ENCODE measurements at regions not wholly inside any gene's neighbourhood (a gene's known extent, or its start where the extent isn't known, plus 50 kb on each side); places are given as distances from the start of the nearest gene placed in this dataset.

- TF ChIP-seq EZH2 (IDR thresholded peaks at IDR 0.05; ENCODE audit: low read depth), result no peak
- no peak for TF ChIP-seq CTCF (conservative IDR thresholded peaks at IDR 0.05)
These were observed 940.3 kb upstream of the LCORL start for GRCh38 chr4:18961879-18962278.

All from PC-9 (cell line).